Cardiac fibroblast (primary cell): ENCODE measurements at regions not wholly inside any gene's neighbourhood (a gene's known extent, or its start where the extent isn't known, plus 50 kb on each side); places are given as distances from the start of the nearest gene placed in this dataset.

Source experiments
- DNase-seq, 2 donors: peaks; one replicate each; pipeline versions ENCODE4 v3.0.0 to v3.0.0-alpha.2; 2010; ENCODE audit warnings: low read depth in 2 of 2
- H3K4me3 ChIP-seq, 2 donors: replicated peaks in 1 of 2; 1 replicate in 1 of 2; 2 replicates in 1 of 2; pipeline ENCODE4 v1.5.1; 2011; ENCODE audit warnings: low read depth in 2 of 2, low read length in 2 of 2, mild to moderate bottlenecking in 2 of 2, moderate library complexity in 1 of 2
- TF ChIP-seq, protein P1 (sequence below): IDR thresholded peaks from one replicate; pipeline ENCODE4 v1.5.1; 2011; ENCODE audit warnings: low read depth, mild to moderate bottlenecking, low read length, inconsistent platforms

DNA sequence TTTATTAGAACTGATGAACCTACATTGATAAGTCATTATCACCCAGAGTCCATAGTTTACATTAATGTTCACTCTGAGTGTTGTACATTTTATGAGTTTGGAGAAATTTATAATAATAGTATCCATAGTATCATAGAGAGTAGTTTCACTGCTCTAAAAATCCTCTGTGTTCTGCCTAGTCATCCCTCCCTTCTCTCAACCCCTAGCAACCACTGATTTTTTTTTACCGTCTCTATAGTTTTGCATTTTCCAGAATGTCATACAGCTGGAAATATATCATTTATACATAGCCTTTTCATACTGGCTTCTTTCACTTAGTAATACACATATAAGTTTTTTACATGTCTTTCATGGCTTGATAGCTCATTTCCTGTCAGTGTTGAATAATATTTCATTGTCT lies 231.1 kb downstream of the RAD51AP2 start:
- no peak for DNase-seq
- TF ChIP-seq, protein P1, sequence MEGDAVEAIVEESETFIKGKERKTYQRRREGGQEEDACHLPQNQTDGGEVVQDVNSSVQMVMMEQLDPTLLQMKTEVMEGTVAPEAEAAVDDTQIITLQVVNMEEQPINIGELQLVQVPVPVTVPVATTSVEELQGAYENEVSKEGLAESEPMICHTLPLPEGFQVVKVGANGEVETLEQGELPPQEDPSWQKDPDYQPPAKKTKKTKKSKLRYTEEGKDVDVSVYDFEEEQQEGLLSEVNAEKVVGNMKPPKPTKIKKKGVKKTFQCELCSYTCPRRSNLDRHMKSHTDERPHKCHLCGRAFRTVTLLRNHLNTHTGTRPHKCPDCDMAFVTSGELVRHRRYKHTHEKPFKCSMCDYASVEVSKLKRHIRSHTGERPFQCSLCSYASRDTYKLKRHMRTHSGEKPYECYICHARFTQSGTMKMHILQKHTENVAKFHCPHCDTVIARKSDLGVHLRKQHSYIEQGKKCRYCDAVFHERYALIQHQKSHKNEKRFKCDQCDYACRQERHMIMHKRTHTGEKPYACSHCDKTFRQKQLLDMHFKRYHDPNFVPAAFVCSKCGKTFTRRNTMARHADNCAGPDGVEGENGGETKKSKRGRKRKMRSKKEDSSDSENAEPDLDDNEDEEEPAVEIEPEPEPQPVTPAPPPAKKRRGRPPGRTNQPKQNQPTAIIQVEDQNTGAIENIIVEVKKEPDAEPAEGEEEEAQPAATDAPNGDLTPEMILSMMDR, result no peak

DNA sequence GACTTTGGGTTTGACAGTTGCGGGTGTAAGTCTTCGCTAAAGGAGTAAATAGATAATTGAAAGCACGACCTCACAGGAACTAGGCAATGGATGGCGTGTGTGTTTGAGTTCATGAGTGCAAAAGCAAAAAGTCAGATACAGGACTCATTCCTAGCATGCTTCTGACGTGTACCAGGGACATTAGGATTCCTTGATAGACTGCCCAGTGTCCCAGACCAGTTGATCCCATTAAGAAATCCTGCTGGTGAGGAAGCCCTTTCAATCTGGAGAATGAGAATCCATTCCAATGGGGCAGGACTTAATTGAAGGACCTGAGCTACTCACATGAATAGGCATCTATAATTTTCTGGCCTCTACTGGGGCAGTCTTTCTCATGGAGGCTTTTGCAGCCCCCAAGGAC lies 235.4 kb downstream of the RAD51AP2 start:
- TF ChIP-seq, protein P1, result no peak
- no peak for DNase-seq

More for the DNA sequence above, 231.1 kb downstream of the RAD51AP2 start:
- no peak overlapping the region for H3K4me3 ChIP-seq

DNA sequence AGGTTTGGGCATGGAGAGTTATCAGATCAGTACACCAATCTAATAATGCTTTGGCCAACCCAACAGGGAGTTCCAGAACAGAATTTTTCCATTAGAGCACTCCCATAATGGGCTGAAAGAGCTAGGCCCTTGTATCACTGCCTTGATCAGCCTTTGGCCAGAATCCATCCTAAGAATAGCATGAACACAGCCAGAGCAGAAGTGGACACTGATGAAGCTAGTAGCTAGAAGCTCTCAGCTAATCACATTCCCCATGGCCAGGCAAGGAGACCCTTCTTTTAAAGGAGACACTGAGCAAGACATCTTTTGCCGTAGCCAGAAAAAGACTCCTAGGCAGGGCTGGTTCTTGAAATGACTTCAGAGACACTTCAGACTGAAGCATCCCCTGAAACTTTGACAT lies 236.0 kb downstream of the RAD51AP2 start:
- DNase-seq, result no peak
- TF ChIP-seq, protein P1, result no peak
- H3K4me3 ChIP-seq, result no peak overlapping the region

More for the DNA sequence above, 235.4 kb downstream of the RAD51AP2 start:
- no peak overlapping the region for H3K4me3 ChIP-seq

DNA sequence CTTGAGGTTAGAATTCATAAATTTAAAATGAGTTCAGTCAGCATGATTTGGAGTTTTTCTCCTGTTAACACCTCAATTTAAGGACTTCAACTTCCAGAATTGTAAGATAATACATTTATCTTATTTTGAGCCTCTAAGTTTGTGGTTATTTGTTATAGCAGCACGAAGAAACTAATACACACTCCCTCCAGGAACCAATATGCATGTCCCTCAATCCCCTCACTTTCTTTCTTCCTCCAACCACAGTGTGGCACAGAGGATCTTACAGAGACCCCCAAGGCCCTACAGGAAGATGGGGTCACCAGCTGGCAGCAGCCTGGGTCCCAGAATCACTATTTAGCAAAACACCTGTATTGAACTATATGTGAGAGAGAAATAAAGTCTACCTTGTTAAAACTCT lies 242.0 kb downstream of the RAD51AP2 start:
- no peak for DNase-seq
- TF ChIP-seq, protein P1, result no peak
- no peak overlapping the region for H3K4me3 ChIP-seq

DNA sequence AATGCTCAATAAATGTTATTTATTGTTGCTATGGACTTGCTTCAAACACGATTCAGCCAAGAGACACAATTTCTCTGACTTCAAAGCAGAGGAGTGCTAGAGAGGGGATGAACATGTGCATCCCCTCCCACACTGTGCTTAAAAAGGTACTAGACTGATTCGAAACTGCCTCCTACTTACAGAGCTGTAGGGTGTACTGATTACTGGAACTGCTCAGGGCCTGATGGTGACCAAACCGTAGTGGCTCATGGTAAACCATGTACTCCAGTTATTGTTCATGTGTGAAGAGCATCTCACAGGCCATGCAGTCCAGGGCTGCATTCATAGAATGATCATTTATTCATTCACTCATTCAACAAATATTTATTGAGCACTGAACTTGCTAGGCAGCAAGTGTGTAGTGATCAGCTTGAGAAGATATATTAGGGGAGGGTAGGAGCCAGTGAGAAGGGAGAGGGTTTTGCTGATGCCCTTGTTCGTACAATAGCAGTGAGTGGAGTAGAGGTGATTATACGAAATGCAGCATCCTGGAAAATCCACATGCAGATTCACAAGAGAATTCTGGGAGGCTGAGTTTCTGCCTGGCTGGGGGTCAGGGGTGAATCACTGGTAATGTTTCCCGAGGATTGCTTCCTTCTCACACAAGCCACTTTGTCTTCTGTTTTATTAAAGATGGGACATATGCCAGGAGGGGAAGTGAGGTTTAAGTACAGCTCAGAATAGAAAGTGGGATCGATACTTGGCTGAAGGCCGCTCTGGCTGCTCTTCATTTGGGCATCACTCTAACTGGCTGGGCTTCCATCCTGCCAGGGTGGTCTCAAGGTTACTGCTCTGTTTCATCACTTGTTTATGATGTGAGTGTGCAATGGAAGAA lies 245.4 kb downstream of the RAD51AP2 start:
- H3K4me3 ChIP-seq, result no peak overlapping the region
- DNase-seq, result no peak
- TF ChIP-seq, protein P1, result no peak

DNA sequence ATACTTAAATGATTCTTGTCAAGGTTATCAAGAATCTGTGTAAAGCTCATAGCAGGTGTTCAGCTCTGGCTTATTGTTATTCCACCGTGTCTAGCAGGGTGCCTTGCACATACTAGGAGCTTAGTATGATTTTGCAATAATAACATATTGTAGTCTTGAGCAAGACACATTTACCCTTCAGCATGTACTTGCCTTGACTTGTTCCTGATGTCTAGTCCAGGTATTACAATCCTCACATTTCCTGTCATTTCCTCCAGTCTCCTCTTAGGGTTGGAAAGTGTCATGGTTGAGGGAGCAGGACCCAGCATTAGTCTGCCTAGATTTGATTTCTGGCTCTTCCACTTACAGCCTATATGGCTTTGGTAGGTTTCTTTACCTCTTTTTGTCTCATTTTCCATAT lies 246.1 kb downstream of the RAD51AP2 start:
- TF ChIP-seq, protein P1, result no peak
- DNase-seq, result no peak

More for the DNA sequence above, 246.1 kb downstream of the RAD51AP2 start:
- H3K4me3 ChIP-seq, result no peak overlapping the region
